Adrenal gland (tissue), 9 donors: ENCODE measurements at regions not wholly inside any gene's neighbourhood (a gene's known extent, or its start where the extent isn't known, plus 50 kb on each side); places are given as distances from the start of the nearest gene placed in this dataset.

Source experiments
- DNase-seq, 7 donors: peaks; one replicate each; pipeline ENCODE4 v3.0.0-alpha.2; 2019 to 2020
- H3K27ac ChIP-seq, 5 donors: fragments of 200-600 bp; sonication (generic) in 4 of 5; 1 replicate in 3 of 5; 2 replicates in 2 of 5; pipeline versions ENCODE4 v1.5.1 to v1.8.0; 2016 to 2020; ENCODE audit warnings: mild to moderate bottlenecking in 1 of 5
- H3K27me3 ChIP-seq: fragments of 200-600 bp; 2 replicates; pipeline ENCODE4 v1.8.0; 2021
- H3K36me3 ChIP-seq, 2 donors: fragments of 200-600 bp; replicated peaks in 1 of 2; 1 replicate in 1 of 2; 2 replicates in 1 of 2; pipeline versions ENCODE4 v1.5.1 to v1.8.0; 2018 to 2022
- H3K4me1 ChIP-seq, 2 donors: fragments of 200-600 bp; replicated peaks in 1 of 2; 1 replicate in 1 of 2; 2 replicates in 1 of 2; pipeline versions ENCODE4 v1.5.1 to v1.8.0; 2018 to 2021
- H3K4me3 ChIP-seq, 4 donors: fragments of 200-600 bp; sonication (generic) in 3 of 4; one replicate each; pipeline ENCODE4 v1.5.1; 2016 to 2018
- H3K9me3 ChIP-seq, 3 donors: fragments of 200-600 bp; sonication (generic) in 1 of 3; replicated peaks in 1 of 3; 1 replicate in 2 of 3; 2 replicates in 1 of 3; pipeline versions ENCODE4 v1.5.1 to v1.8.0; 2016 to 2021
- POLR2A ChIP-seq, 2 donors: fragments of 450-650 bp; IDR thresholded peaks; one replicate each; pipeline ENCODE4 v1.6.1; 2017; ENCODE audit warnings: antibody characterized with exemption in 2 of 2, mild to moderate bottlenecking in 2 of 2, moderate library complexity in 1 of 2
- WGBS, 4 donors: extraction: QIAGEN DNeasy Blood & Tissue Kit in 2 of 4; methylation state at CpG; one replicate each; pipeline versions ENCODE4 v1.1.5 to v1.1.7; 2013 to 2017; 5-methylcytosine and 5-hydroxymethylcytosine counted together
- intact Hi-C, 2 donors: fragments of 100-400 bp; cut with DNase I; formaldehyde crosslinking; loops; one replicate each; pipeline versions ENCODE4 v1.14.1 to v1.15.0; 2022 to 2023
- TF ChIP-seq, protein P1 (sequence below), 6 experiments: fragments of 450-650 bp in 4 of 6; fragments of 200-600 bp in 2 of 6; sonication (generic) in 1 of 6; IDR thresholded peaks; 1 replicate in 5 of 6; 2 replicates in 1 of 6; pipeline versions ENCODE4 v1.5.1 to v1.8.0; 2016 to 2021; ENCODE audit warnings: antibody characterized with exemption in 6 of 6, mild to moderate bottlenecking in 2 of 6, moderate library complexity in 1 of 6
- donor health status: healthy with polysubstance abuse.
- donor health status: Bipolar disorder and iron deficiency.
- donor health status: DM: yes; HTN: yes; CAD: no.
- donor health status: DM: no; HTN: no; CAD: no.
- donor health status: DM: no; HTN: no; CAD: no.

DNA sequence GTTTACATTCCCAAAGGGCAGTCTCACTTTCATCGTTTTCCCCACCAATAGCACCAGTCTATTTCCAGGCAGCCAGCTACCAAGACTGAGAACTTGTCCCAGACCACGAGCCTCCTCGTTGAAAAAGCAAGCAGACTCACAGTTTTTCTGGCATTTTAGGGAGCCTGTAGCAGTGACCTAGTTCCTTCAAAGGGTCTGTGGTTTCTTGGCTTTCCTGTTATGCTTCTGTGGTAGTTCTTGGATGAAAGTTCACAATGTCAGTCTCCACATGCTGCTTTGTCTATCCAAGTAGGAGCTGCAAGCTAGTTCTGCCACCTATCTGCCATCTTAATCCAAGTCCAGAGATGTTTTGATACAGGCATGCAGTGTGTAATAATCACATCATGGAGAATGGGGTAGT, 151.6 kb upstream of the ZC4H2 start:
- H3K36me3 ChIP-seq = no peaks in the 10 kb centered on the region
- intact Hi-C loops = no loop called here
- H3K9me3 ChIP-seq = no peaks in the 10 kb centered on the region
- H3K27ac ChIP-seq = no peak overlapping the region
- H3K27me3 ChIP-seq = no peaks in the 10 kb centered on the region
- no peak for TF ChIP-seq POLR2A (IDR thresholded peaks at IDR 0.05)
- TF ChIP-seq, protein P1, sequence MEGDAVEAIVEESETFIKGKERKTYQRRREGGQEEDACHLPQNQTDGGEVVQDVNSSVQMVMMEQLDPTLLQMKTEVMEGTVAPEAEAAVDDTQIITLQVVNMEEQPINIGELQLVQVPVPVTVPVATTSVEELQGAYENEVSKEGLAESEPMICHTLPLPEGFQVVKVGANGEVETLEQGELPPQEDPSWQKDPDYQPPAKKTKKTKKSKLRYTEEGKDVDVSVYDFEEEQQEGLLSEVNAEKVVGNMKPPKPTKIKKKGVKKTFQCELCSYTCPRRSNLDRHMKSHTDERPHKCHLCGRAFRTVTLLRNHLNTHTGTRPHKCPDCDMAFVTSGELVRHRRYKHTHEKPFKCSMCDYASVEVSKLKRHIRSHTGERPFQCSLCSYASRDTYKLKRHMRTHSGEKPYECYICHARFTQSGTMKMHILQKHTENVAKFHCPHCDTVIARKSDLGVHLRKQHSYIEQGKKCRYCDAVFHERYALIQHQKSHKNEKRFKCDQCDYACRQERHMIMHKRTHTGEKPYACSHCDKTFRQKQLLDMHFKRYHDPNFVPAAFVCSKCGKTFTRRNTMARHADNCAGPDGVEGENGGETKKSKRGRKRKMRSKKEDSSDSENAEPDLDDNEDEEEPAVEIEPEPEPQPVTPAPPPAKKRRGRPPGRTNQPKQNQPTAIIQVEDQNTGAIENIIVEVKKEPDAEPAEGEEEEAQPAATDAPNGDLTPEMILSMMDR (IDR thresholded peaks at IDR 0.05) = no peak
- no peak for DNase-seq
- H3K4me3 ChIP-seq = no peak overlapping the region
- H3K4me1 ChIP-seq = no peaks in the 10 kb centered on the region
- 51 to 64% (median 57%) methylated on average over 3 of the region's 3 CpGs for WGBS, 4 donors

GRCh38 chrX:65098851-65099250, 122.6 kb upstream of the ZC4H2 start:
- intact Hi-C loops = no loop called here
- TF ChIP-seq, protein P1 (IDR thresholded peaks at IDR 0.05) = no peak
- no peak for TF ChIP-seq POLR2A (IDR thresholded peaks at IDR 0.05)
- DNase-seq = no peak
- Histone ChIP-seq H3K27me3 (no peaks in the 10 kb centered on the region), H3K4me1 (no peaks in the 10 kb centered on the region), H3K27ac (no peak overlapping the region), H3K36me3 (no peaks in the 10 kb centered on the region), H3K9me3 (peaks cover 0 to 8% (median 0%) of the 10 kb centered on the region in 3 donors), H3K4me3 (no peak overlapping the region)
- 71 to 90% (median 80%) methylated on average over 1 to 3 of the region's 3 CpGs for WGBS, 4 donors

GRCh38 chrX:65093658-65094057, 117.4 kb upstream of the ZC4H2 start:
- Histone ChIP-seq H3K4me3 (no peak overlapping the region), H3K4me1 (no peaks in the 10 kb centered on the region), H3K36me3 (no peaks in the 10 kb centered on the region), H3K27ac (no peak overlapping the region), H3K9me3 (no peaks in the 10 kb centered on the region), H3K27me3 (no peaks in the 10 kb centered on the region)
- no peak for DNase-seq
- TF ChIP-seq, protein P1 (IDR thresholded peaks at IDR 0.05) = no peak
- TF ChIP-seq POLR2A (IDR thresholded peaks at IDR 0.05) = no peak
- intact Hi-C loops = no loop called here

GRCh38 chrX:65073233-65073632, 97.0 kb upstream of the ZC4H2 start:
- intact Hi-C loops = no loop called here
- 67 to 86% (median 77%) methylated on average over 1 to 3 of the region's 3 CpGs for WGBS, 4 donors
- peaks cover 0 to 10% (median 0%) of the 10 kb centered on the region in 3 donors for H3K9me3 ChIP-seq
- no peaks in the 10 kb centered on the region for H3K36me3 ChIP-seq
- no peaks in the 10 kb centered on the region for H3K27me3 ChIP-seq
- TF ChIP-seq, protein P1 (IDR thresholded peaks at IDR 0.05) = no peak
- no peak for TF ChIP-seq POLR2A (IDR thresholded peaks at IDR 0.05)
- DNase-seq = no peak
- no peak overlapping the region for H3K4me3 ChIP-seq
- no peaks in the 10 kb centered on the region for H3K4me1 ChIP-seq
- no peak overlapping the region for H3K27ac ChIP-seq
